Tibial nerve (tissue), 4 donors: ENCODE measurements at regions not wholly inside any gene's neighbourhood (a gene's known extent, or its start where the extent isn't known, plus 50 kb on each side); places are given as distances from the start of the nearest gene placed in this dataset.
A peak's percentile ranks its signal among the peaks of the same experiment; 100 is the strongest.

Experiments
- DNase-seq, 2 donors: peaks; one replicate each; pipeline ENCODE4 v3.0.0-alpha.2; 2019; ENCODE audit warnings: low spot score in 2 of 2
- H3K27ac ChIP-seq, 4 donors: fragments of 200-600 bp; sonication (generic) in 3 of 4; one replicate each; pipeline ENCODE4 v1.5.1; 2017 to 2019; ENCODE audit warnings: mild to moderate bottlenecking in 1 of 4
- H3K27me3 ChIP-seq, 2 donors: fragments of 200-600 bp; sonication (generic) in 1 of 2; one replicate each; pipeline versions ENCODE4 v1.5.1 to v1.6.0; 2017 to 2019
- H3K36me3 ChIP-seq, 3 donors: fragments of 200-600 bp; sonication (generic); one replicate each; pipeline ENCODE4 v1.5.1; 2018 to 2019
- H3K4me1 ChIP-seq, 4 donors: fragments of 200-600 bp; sonication (generic) in 3 of 4; one replicate each; pipeline ENCODE4 v1.5.1; 2017 to 2019
- H3K4me3 ChIP-seq, 4 donors: fragments of 200-600 bp; sonication (generic) in 3 of 4; one replicate each; pipeline ENCODE4 v1.5.1; 2017 to 2019; ENCODE audit warnings: mild to moderate bottlenecking in 1 of 4, moderate library complexity in 1 of 4
- H3K9me3 ChIP-seq, 4 donors: fragments of 200-600 bp; sonication (generic) in 3 of 4; one replicate each; pipeline ENCODE4 v1.5.1; 2017 to 2019
- EP300 ChIP-seq, 2 donors: sonication (generic); formaldehyde crosslinking; IDR thresholded peaks; one replicate each; pipeline ENCODE4 v1.6.1; 2017; ENCODE audit warnings: antibody characterized with exemption in 2 of 2, mild to moderate bottlenecking in 1 of 2
- POLR2A ChIP-seq, 2 donors: fragments of 450-650 bp; IDR thresholded peaks; one replicate each; pipeline ENCODE4 v1.6.1; 2017; ENCODE audit warnings: antibody characterized with exemption in 2 of 2, mild to moderate bottlenecking in 2 of 2, moderate library complexity in 2 of 2
- WGBS, 2 donors: methylation state at CpG; one replicate each; pipeline ENCODE4 v1.1.5; 2018; 5-methylcytosine and 5-hydroxymethylcytosine counted together
- TF ChIP-seq, protein P1 (sequence below), 5 experiments: fragments of 200-600 bp in 3 of 5; fragments of 450-650 bp in 2 of 5; sonication (generic) in 3 of 5; IDR thresholded peaks; one replicate each; pipeline ENCODE4 v1.5.1; 2016 to 2019; ENCODE audit warnings: antibody characterized with exemption in 5 of 5, mild to moderate bottlenecking in 3 of 5, moderate library complexity in 2 of 5

DNA sequence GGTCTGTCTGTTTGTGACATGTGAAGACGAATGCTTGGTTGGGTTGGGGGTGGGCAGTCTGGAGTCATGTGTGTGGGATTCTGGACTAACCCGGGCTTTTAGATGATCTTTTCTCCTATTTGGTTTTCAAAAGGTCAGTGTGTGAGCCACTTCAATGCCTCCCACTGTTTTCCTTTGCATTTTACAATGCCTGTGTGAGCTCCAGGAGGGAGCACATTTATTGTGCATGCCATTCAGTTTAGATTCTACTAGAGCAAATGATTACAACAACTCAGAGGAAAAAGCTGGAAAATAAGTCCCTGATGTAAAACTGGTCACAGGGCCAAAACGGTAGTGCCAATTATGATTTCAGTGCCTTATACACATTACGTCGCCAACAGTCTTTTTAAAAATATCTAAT is 90.9 kb downstream of the LYPLAL1 start:
- peaks cover 0 to 9% (median 0%) of the 10 kb centered on the region in 4 donors for H3K4me1 ChIP-seq
- 30 to 37% methylated on average over 5 of the region's 5 CpGs for whole genome bisulfite sequencing, 2 donors
- H3K4me3 ChIP-seq = no peak overlapping the region
- TF ChIP-seq EP300 (IDR thresholded peaks at IDR 0.05) = no peak
- no peak for TF ChIP-seq POLR2A (IDR thresholded peaks at IDR 0.05)
- TF ChIP-seq, protein P1, sequence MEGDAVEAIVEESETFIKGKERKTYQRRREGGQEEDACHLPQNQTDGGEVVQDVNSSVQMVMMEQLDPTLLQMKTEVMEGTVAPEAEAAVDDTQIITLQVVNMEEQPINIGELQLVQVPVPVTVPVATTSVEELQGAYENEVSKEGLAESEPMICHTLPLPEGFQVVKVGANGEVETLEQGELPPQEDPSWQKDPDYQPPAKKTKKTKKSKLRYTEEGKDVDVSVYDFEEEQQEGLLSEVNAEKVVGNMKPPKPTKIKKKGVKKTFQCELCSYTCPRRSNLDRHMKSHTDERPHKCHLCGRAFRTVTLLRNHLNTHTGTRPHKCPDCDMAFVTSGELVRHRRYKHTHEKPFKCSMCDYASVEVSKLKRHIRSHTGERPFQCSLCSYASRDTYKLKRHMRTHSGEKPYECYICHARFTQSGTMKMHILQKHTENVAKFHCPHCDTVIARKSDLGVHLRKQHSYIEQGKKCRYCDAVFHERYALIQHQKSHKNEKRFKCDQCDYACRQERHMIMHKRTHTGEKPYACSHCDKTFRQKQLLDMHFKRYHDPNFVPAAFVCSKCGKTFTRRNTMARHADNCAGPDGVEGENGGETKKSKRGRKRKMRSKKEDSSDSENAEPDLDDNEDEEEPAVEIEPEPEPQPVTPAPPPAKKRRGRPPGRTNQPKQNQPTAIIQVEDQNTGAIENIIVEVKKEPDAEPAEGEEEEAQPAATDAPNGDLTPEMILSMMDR (IDR thresholded peaks at IDR 0.05) = no peak
- H3K27me3 ChIP-seq = no peaks in the 10 kb centered on the region
- H3K9me3 ChIP-seq = peaks cover 0 to 17% (median 8%) of the 10 kb centered on the region in 4 donors
- no peak for DNase-seq
- H3K36me3 ChIP-seq = no peaks in the 10 kb centered on the region
- H3K27ac ChIP-seq = peak overlapping the region in 2 of 4 donors; percentile 48 to 74
